Thyroid gland (tissue), 4 donors: ENCODE measurements at regions not wholly inside any gene's neighbourhood (a gene's known extent, or its start where the extent isn't known, plus 50 kb on each side); places are given as distances from the start of the nearest gene placed in this dataset.

ENCODE experiments used
- CTCF ChIP-seq, 6 experiments: fragments of 200-600 bp in 3 of 6; fragments of 450-650 bp in 3 of 6; sonication (generic) in 3 of 6; IDR thresholded peaks; one replicate each; pipeline ENCODE4 v1.5.1; 2016 to 2019; ENCODE audit warnings: antibody characterized with exemption in 6 of 6, mild to moderate bottlenecking in 2 of 6, inconsistent platforms in 1 of 6, moderate library complexity in 1 of 6
- POLR2A ChIP-seq, 2 donors: fragments of 450-650 bp; IDR thresholded peaks; one replicate each; pipeline ENCODE4 v1.6.1; 2017; ENCODE audit warnings: antibody characterized with exemption in 2 of 2, mild to moderate bottlenecking in 2 of 2, moderate library complexity in 1 of 2

DNA sequence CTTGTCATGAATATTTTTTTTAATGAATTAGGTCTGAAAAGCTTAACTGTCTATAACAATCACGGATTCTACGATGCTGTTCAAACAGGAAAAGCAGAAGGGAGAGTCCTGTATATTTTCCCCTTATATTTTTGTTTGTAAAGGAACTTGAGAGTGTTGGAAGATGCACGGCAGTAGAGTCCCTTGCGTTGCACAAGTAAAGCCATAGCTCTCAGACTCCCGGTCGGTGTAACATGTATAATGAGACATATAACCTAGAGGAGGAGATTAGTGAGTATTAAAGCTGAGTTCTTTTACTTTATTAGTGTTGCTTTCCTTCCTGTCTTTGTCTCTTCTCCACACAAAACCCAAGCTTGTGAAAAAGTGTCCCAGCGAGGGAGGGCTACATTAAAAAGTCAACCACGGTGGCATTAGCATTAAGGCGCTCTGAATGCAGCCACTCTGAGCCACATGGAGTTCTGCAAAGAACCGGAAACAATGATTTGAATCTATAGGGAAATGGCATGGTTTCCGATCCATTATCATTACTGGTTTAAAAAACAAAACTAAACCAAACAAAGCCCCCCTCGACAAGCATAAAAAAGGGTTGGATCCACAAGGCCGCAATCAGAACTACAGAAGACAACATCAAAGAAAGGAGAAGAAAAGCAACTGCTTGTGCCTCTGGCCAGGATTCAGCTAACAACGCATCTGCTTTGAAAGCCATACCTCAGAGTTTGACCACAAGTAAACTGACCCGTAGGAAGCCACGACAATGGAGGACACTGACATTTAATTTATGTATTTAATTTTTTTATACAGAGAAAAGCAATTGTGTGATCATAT lies 356.8 kb downstream of the LMO4 start:
- TF ChIP-seq POLR2A (IDR thresholded peaks at IDR 0.05) (no peak), CTCF (IDR thresholded peaks at IDR 0.05) (no peak)
